Fibroblast of lung (primary cell): ENCODE measurements at regions not wholly inside any gene's neighbourhood (a gene's known extent, or its start where the extent isn't known, plus 50 kb on each side); places are given as distances from the start of the nearest gene placed in this dataset.

Experiments
- DNase-seq, 2 donors: peaks; one replicate each; pipeline versions ENCODE4 v3.0.0 to v3.0.0-alpha.2; 2010; ENCODE audit warnings: low read depth in 2 of 2
- H2AFZ ChIP-seq: 2 replicates; pipeline ENCODE4 v1.5.1; 2012; ENCODE audit warnings: low read length, control low read depth, inconsistent platforms
- H3K27ac ChIP-seq: 2 replicates; pipeline ENCODE4 v1.5.1; 2011; ENCODE audit warnings: low read length, control low read depth; ENCODE audit not compliant: insufficient read depth
- H3K27me3 ChIP-seq: 2 replicates; pipeline ENCODE4 v1.5.1; 2011; ENCODE audit warnings: mild to moderate bottlenecking, low read length; ENCODE audit not compliant: control insufficient read depth, insufficient read depth
- H3K36me3 ChIP-seq: 2 replicates; pipeline ENCODE4 v1.5.1; 2011; ENCODE audit warnings: low read length; ENCODE audit not compliant: control insufficient read depth, insufficient read depth
- H3K4me1 ChIP-seq: 2 replicates; pipeline ENCODE4 v1.5.1; 2011; ENCODE audit warnings: low read length; ENCODE audit not compliant: control insufficient read depth, insufficient read depth; ENCODE audit errors: extremely low read depth
- H3K4me2 ChIP-seq: 2 replicates; pipeline ENCODE4 v1.5.1; 2011; ENCODE audit warnings: low read length, control low read depth; ENCODE audit not compliant: insufficient read depth; ENCODE audit errors: extremely low read depth
- H3K4me3 ChIP-seq, 4 experiments: fragments of 200-600 bp in 1 of 4; sonication (generic) in 1 of 4; replicated peaks in 1 of 4; 2 replicates each; pipeline ENCODE4 v1.5.1; 2011 to 2016; ENCODE audit warnings: low read length in 4 of 4, low read depth in 3 of 4, mild to moderate bottlenecking in 3 of 4, control low read depth in 2 of 4, inconsistent platforms in 1 of 4, mixed read lengths in 1 of 4; ENCODE audit not compliant: insufficient read depth in 1 of 4; ENCODE audit errors: control extremely low read depth in 1 of 4
- H3K79me2 ChIP-seq: 2 replicates; pipeline ENCODE4 v1.5.1; 2012; ENCODE audit warnings: mild to moderate bottlenecking, low read length, inconsistent platforms; ENCODE audit not compliant: control insufficient read depth, insufficient read depth
- H3K9ac ChIP-seq: 2 replicates; pipeline ENCODE4 v1.5.1; 2011; ENCODE audit warnings: mild to moderate bottlenecking, low read length, control low read depth; ENCODE audit not compliant: insufficient read depth
- H3K9me3 ChIP-seq: 2 replicates; pipeline ENCODE4 v1.5.1; 2012; ENCODE audit warnings: low read depth, low read length; ENCODE audit not compliant: control insufficient read depth, insufficient read depth
- H4K20me1 ChIP-seq: 2 replicates; pipeline ENCODE4 v1.5.1; 2011; ENCODE audit warnings: low read length; ENCODE audit not compliant: control insufficient read depth, insufficient read depth; ENCODE audit errors: extremely low read depth
- CTCF ChIP-seq, 2 donors: IDR thresholded peaks in 1 of 2; conservative IDR thresholded peaks in 1 of 2; 1 replicate in 1 of 2; 2 replicates in 1 of 2; pipeline ENCODE4 v1.5.1; 2011 to 2012; ENCODE audit warnings: low read length in 2 of 2, control low read depth in 1 of 2, inconsistent platforms in 1 of 2, low read depth in 1 of 2, mild to moderate bottlenecking in 1 of 2
- EZH2 ChIP-seq: IDR thresholded peaks from 2 replicates; pipeline ENCODE4 v1.5.1; 2012; ENCODE audit warnings: low read length, control low read depth, mild to moderate bottlenecking; ENCODE audit errors: missing control alignments

- H4K20me1 ChIP-seq, result no peaks in the 10 kb centered on the region
- no peak overlapping the region for H3K27ac ChIP-seq
- H3K4me2 ChIP-seq, result no peak overlapping the region
- H3K9ac ChIP-seq, result no peak overlapping the region
- no peaks in the 10 kb centered on the region for H3K36me3 ChIP-seq
- H3K79me2 ChIP-seq, result no peaks in the 10 kb centered on the region
- no peaks in the 10 kb centered on the region for H3K27me3 ChIP-seq
- TF ChIP-seq EZH2 (no peak), CTCF (conservative IDR thresholded peaks at IDR 0.05 in 1 of 2, IDR thresholded peaks at IDR 0.05 in 1 of 2; ENCODE audit: low read depth in 1 of 2, low read length in 2 of 2) (no peak)
- no peaks in the 10 kb centered on the region for H3K9me3 ChIP-seq
- H3K4me3 ChIP-seq, result no peak overlapping the region
- no peak overlapping the region for H2AFZ ChIP-seq
- peak in 1 of 2 donors; percentile 57 for DNase-seq
- H3K4me1 ChIP-seq, result no peaks in the 10 kb centered on the region
These were observed 204.7 kb downstream of the INSIG2 start for GRCh38 chr2:118292991-118293390.

- TF ChIP-seq EZH2 (no peak), CTCF (conservative IDR thresholded peaks at IDR 0.05 in 1 of 2, IDR thresholded peaks at IDR 0.05 in 1 of 2; ENCODE audit: low read depth in 1 of 2, low read length in 2 of 2) (no peak)
- Histone ChIP-seq H3K9ac (no peak overlapping the region), H2AFZ (no peak overlapping the region), H3K27me3 (no peaks in the 10 kb centered on the region), H3K4me3 (no peak overlapping the region), H3K4me2 (no peak overlapping the region), H4K20me1 (no peaks in the 10 kb centered on the region), H3K79me2 (no peaks in the 10 kb centered on the region), H3K27ac (no peak overlapping the region), H3K9me3 (no peaks in the 10 kb centered on the region), H3K36me3 (no peaks in the 10 kb centered on the region), H3K4me1 (no peaks in the 10 kb centered on the region)
- peak in 1 of 2 donors; percentile 46 for DNase-seq
These were observed 203.1 kb downstream of the INSIG2 start for GRCh38 chr2:118291251-118291880.

GRCh38 chr2:118290411-118291250 lies 202.4 kb downstream of the INSIG2 start:
- no peaks in the 10 kb centered on the region for H3K9me3 ChIP-seq
- TF ChIP-seq EZH2, result no peak
- no peak for TF ChIP-seq CTCF (conservative IDR thresholded peaks at IDR 0.05 in 1 of 2, IDR thresholded peaks at IDR 0.05 in 1 of 2; ENCODE audit: low read depth in 1 of 2, low read length in 2 of 2)
- no peaks in the 10 kb centered on the region for H4K20me1 ChIP-seq
- no peaks in the 10 kb centered on the region for H3K4me1 ChIP-seq
- no peak overlapping the region for H3K4me2 ChIP-seq
- H2AFZ ChIP-seq, result no peak overlapping the region
- no peak for DNase-seq
- H3K27me3 ChIP-seq, result no peaks in the 10 kb centered on the region
- no peak overlapping the region for H3K4me3 ChIP-seq
- no peak overlapping the region for H3K27ac ChIP-seq
- H3K36me3 ChIP-seq, result no peaks in the 10 kb centered on the region
- H3K79me2 ChIP-seq, result no peaks in the 10 kb centered on the region
- H3K9ac ChIP-seq, result no peak overlapping the region
